Panc1 (cell line): ENCODE measurements at regions not wholly inside any gene's neighbourhood (a gene's known extent, or its start where the extent isn't known, plus 50 kb on each side); places are given as distances from the start of the nearest gene placed in this dataset.

Source experiments
- ATAC-seq: fragments of 200-7000 bp; cut with Tn5 transposase; 2 replicates; pipeline ENCODE4 v1.9.1; 2020; ENCODE audit warnings: mild to moderate bottlenecking, moderate library complexity
- BruUV-seq: library from RNA; stranded (reverse); fragments of 400-500 nt; replicated peaks from 2 replicates; lab custom pipeline; 2021; lab: Mats Ljungman, UMichigan
- CTCF ChIA-PET: fragments of 300-600 bp; sonication (Branson Sonifier 250); formaldehyde crosslinking; loops from one replicate; lab custom pipeline; 2022; ENCODE audit warnings: antibody characterized with exemption; lab: Charles Lee
- POLR2A ChIA-PET: fragments of 300-600 bp; sonication (Branson Sonifier 250); formaldehyde crosslinking; loops from one replicate; lab custom pipeline; 2022; ENCODE audit warnings: antibody characterized with exemption; lab: Charles Lee
- DNase-seq: peaks from one replicate; pipeline ENCODE4 v3.0.0-alpha.2; 2010; ENCODE audit warnings: low read depth, low spot score
- H3K27ac ChIP-seq: 2 replicates; pipeline ENCODE4 v1.5.1; 2011; ENCODE audit warnings: mild to moderate bottlenecking, low read length, inconsistent platforms
- H3K27me3 ChIP-seq: fragments of 200-500 bp; sonication (Bioruptor generic); 2 replicates; pipeline ENCODE4 v1.6.0; 2014; ENCODE audit warnings: low read length, inconsistent platforms; ENCODE audit not compliant: control insufficient read depth, insufficient read depth
- H3K36me3 ChIP-seq: fragments of 200-500 bp; sonication (Bioruptor generic); 2 replicates; pipeline ENCODE4 v1.5.1; 2014; ENCODE audit warnings: inconsistent platforms, mild to moderate bottlenecking, low read length, moderate library complexity; ENCODE audit not compliant: control insufficient read depth, insufficient read depth
- H3K4me1 ChIP-seq: 2 replicates; pipeline ENCODE4 v1.5.1; 2011; ENCODE audit warnings: inconsistent platforms, mild to moderate bottlenecking, low read length, moderate library complexity; ENCODE audit not compliant: control insufficient read depth, insufficient read depth
- H3K4me3 ChIP-seq, 2 experiments: 2 replicates each; pipeline ENCODE4 v1.5.1; 2011 to 2012; ENCODE audit warnings: low read depth in 2 of 2, low read length in 2 of 2, mild to moderate bottlenecking in 2 of 2, inconsistent platforms in 1 of 2, moderate library complexity in 1 of 2
- H3K9me3 ChIP-seq: fragments of 200-500 bp; sonication (Bioruptor generic); 2 replicates; pipeline ENCODE4 v1.5.1; 2014; ENCODE audit warnings: low read depth, mild to moderate bottlenecking, inconsistent platforms, low read length, moderate library complexity; ENCODE audit not compliant: control insufficient read depth, insufficient read depth
- POLR2AphosphoS5 ChIP-seq: IDR thresholded peaks from 2 replicates; pipeline ENCODE4 v1.6.1; 2012; ENCODE audit warnings: mild to moderate bottlenecking, low read depth, low read length, moderate library complexity
- SIN3A ChIP-seq: IDR thresholded peaks from 2 replicates; pipeline ENCODE4 v1.6.1; 2012; ENCODE audit warnings: low read depth, mild to moderate bottlenecking, low read length, moderate library complexity, borderline replicate concordance; ENCODE audit not compliant: insufficient read depth
- TCF7L2 ChIP-seq: IDR thresholded peaks from 2 replicates; pipeline ENCODE4 v1.6.1; 2011; ENCODE audit warnings: mild to moderate bottlenecking, low read depth, low read length, inconsistent platforms
- in situ Hi-C: cut with HindIII; loops from 2 replicates; pipeline ENCODE4 v1.10.0; 2016; ENCODE audit warnings: low sequenced_read_pairs, low pct_unique_long_range_greater_than_20kb
- intact Hi-C: fragments of 100-400 bp; cut with micrococcal nuclease; formaldehyde crosslinking; loops from one replicate; pipeline ENCODE4 v1.10.0; 2022; ENCODE audit not compliant: unreplicated experiment
- TF ChIP-seq, protein P1 (sequence below), 2 experiments: IDR thresholded peaks; 2 replicates each; pipeline ENCODE4 v1.6.1; 2011 to 2012; ENCODE audit warnings: low read depth in 2 of 2, control low read depth in 1 of 2, low read length in 1 of 2, mild to moderate bottlenecking in 1 of 2, moderate library complexity in 1 of 2; ENCODE audit not compliant: insufficient read depth in 1 of 2
- TF ChIP-seq, protein P2 (sequence below): fragments of 450-650 bp; IDR thresholded peaks from 2 replicates; pipeline ENCODE4 v1.5.1; 2017; ENCODE audit warnings: mild to moderate bottlenecking

DNA sequence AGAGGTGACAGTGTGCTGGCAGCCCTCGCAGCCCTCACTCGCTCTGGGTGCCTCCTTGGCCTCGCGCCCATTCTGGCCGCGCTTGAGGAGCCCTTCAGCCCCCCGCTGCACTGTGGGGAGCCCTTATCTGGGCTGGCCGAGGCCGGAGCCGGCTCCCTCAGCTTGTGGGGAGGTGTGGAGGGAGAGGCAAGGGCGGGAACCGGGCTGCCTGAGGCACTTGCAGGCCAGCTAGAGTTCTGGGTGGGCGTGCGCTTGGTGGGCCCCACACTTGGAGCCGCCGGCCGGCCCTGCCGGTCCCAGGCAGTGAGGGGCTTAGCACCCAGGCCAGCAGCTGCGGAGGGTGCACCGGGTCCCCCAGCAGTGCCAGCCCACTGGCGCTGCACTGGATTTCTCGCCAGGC lies 1480.9 kb upstream of the SLC39A10 start:
- H3K27me3 ChIP-seq, result no peaks in the 10 kb centered on the region
- no peaks in the 10 kb centered on the region for H3K36me3 ChIP-seq
- H3K4me1 ChIP-seq, result no peaks in the 10 kb centered on the region
- TF ChIP-seq SIN3A (no peak), POLR2AphosphoS5 (no peak), TCF7L2 (no peak)
- TF ChIP-seq, protein P1, sequence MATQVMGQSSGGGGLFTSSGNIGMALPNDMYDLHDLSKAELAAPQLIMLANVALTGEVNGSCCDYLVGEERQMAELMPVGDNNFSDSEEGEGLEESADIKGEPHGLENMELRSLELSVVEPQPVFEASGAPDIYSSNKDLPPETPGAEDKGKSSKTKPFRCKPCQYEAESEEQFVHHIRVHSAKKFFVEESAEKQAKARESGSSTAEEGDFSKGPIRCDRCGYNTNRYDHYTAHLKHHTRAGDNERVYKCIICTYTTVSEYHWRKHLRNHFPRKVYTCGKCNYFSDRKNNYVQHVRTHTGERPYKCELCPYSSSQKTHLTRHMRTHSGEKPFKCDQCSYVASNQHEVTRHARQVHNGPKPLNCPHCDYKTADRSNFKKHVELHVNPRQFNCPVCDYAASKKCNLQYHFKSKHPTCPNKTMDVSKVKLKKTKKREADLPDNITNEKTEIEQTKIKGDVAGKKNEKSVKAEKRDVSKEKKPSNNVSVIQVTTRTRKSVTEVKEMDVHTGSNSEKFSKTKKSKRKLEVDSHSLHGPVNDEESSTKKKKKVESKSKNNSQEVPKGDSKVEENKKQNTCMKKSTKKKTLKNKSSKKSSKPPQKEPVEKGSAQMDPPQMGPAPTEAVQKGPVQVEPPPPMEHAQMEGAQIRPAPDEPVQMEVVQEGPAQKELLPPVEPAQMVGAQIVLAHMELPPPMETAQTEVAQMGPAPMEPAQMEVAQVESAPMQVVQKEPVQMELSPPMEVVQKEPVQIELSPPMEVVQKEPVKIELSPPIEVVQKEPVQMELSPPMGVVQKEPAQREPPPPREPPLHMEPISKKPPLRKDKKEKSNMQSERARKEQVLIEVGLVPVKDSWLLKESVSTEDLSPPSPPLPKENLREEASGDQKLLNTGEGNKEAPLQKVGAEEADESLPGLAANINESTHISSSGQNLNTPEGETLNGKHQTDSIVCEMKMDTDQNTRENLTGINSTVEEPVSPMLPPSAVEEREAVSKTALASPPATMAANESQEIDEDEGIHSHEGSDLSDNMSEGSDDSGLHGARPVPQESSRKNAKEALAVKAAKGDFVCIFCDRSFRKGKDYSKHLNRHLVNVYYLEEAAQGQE (IDR thresholded peaks at IDR 0.05; ENCODE audit: insufficient read depth in 1 of 2, low read depth in 2 of 2, low read length in 1 of 2), result no peak
- TF ChIP-seq, protein P2, sequence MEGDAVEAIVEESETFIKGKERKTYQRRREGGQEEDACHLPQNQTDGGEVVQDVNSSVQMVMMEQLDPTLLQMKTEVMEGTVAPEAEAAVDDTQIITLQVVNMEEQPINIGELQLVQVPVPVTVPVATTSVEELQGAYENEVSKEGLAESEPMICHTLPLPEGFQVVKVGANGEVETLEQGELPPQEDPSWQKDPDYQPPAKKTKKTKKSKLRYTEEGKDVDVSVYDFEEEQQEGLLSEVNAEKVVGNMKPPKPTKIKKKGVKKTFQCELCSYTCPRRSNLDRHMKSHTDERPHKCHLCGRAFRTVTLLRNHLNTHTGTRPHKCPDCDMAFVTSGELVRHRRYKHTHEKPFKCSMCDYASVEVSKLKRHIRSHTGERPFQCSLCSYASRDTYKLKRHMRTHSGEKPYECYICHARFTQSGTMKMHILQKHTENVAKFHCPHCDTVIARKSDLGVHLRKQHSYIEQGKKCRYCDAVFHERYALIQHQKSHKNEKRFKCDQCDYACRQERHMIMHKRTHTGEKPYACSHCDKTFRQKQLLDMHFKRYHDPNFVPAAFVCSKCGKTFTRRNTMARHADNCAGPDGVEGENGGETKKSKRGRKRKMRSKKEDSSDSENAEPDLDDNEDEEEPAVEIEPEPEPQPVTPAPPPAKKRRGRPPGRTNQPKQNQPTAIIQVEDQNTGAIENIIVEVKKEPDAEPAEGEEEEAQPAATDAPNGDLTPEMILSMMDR, result no peak
- in situ Hi-C loops (no loop called here), intact Hi-C loops (no loop called here)
- ChIA-PET POLR2A (no interaction called here), CTCF (no interaction called here)
- H3K27ac ChIP-seq, result no peak overlapping the region
- no TSS peak for BruUV-seq
- H3K4me3 ChIP-seq, result no peak overlapping the region
- DNase-seq (no peak), ATAC-seq (no peak)
- peaks cover 6% of the 10 kb centered on the region; the same call in 1 of the 2 replicates for H3K9me3 ChIP-seq

DNA sequence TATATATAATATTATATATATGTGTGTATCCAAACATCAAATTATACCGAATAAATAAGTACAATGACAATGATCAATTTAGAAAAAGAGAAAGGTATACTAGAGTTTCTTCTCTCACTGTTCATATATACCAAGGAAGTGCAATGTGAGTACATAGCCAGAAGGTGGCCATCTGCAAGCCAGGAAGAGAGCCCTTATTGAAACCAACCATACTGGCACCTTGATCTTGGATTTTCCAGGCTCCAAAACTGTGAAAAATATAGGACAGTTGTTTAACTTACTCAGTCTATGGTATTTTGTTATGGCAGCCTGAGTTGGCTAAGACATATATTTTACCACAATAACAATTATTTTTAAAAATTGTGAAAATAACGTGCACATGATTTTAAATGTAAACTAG lies 1490.2 kb upstream of the SLC39A10 start:
- ATAC-seq (no peak), DNase-seq (no peak)
- POLR2A ChIA-PET, result no interaction called here
- no peaks in the 10 kb centered on the region for H3K4me1 ChIP-seq
- H3K27me3 ChIP-seq, result no peaks in the 10 kb centered on the region
- intact Hi-C loops (loop anchor here (2.0 kb wide), 1 partner anchor 1152 kb away; no protein-coding TSS in a partner anchor), in situ Hi-C loops (no loop called here)
- H3K9me3 ChIP-seq, result no peaks in the 10 kb centered on the region
- no TSS peak for BruUV-seq
- TF ChIP-seq POLR2AphosphoS5, result no peak
- no peak for TF ChIP-seq SIN3A
- TF ChIP-seq TCF7L2, result no peak
- TF ChIP-seq, protein P2, result peak; percentile 43; the same call in 1 of the 2 replicates
- TF ChIP-seq, protein P1 (IDR thresholded peaks at IDR 0.05; ENCODE audit: insufficient read depth in 1 of 2, low read depth in 2 of 2, low read length in 1 of 2), result no peak
- H3K36me3 ChIP-seq, result no peaks in the 10 kb centered on the region
- H3K4me3 ChIP-seq, result no peak overlapping the region
- CTCF ChIA-PET, result no interaction called here
- H3K27ac ChIP-seq, result no peak overlapping the region
